Breast epithelium (tissue), 3 donors: ENCODE measurements at regions not wholly inside any gene's neighbourhood (a gene's known extent, or its start where the extent isn't known, plus 50 kb on each side); places are given as distances from the start of the nearest gene placed in this dataset.
A peak's percentile ranks its signal among the peaks of the same experiment; 100 is the strongest.

Source experiments
- POLR2A ChIP-seq: fragments of 450-650 bp; IDR thresholded peaks from one replicate; pipeline ENCODE4 v1.6.1; 2016; ENCODE audit warnings: antibody characterized with exemption, mild to moderate bottlenecking, moderate library complexity
- POLR2AphosphoS5 ChIP-seq, 3 donors: sonication (generic); formaldehyde crosslinking; IDR thresholded peaks; one replicate each; pipeline ENCODE4 v1.6.1; 2017; ENCODE audit warnings: antibody characterized with exemption in 3 of 3
- TF ChIP-seq, protein P1 (sequence below), 3 donors: fragments of 450-650 bp; IDR thresholded peaks; one replicate each; pipeline ENCODE4 v1.5.1; 2016 to 2017; ENCODE audit warnings: antibody characterized with exemption in 3 of 3, mild to moderate bottlenecking in 3 of 3, moderate library complexity in 3 of 3

DNA sequence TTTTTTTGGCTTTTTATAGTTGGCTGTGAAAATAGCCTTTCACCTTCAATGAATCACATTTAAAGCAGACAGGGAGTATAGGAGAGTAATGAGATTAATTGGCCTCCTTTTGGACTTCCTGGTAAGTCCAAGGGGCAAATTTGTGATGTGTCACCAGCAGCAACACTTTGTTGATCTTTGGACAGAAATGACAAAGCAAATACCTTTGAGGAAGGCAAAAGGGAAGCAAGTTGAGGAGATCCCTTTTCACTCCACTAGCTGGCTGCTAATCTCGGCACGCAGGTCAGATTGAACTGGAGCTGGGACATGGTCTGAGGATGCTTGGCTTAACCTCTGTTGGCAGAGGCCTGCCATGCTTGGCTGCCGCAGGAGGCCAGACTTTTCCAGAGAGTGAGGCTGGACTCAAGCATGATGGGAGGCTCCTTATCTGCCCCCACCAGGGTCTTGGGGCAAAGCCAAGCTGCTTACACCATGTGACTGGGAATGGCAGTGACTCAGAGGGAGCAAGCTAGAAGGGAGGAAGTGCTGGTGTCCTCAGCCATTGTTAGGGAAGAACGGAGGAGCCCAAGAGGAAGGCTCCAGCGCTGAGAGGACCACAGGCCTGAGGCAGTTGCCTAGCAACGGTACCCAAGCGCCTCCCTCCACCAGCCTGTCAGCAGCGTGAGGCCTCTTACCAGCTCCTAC is 174.5 kb upstream of the MAP1B start:
- TF ChIP-seq, protein P1, sequence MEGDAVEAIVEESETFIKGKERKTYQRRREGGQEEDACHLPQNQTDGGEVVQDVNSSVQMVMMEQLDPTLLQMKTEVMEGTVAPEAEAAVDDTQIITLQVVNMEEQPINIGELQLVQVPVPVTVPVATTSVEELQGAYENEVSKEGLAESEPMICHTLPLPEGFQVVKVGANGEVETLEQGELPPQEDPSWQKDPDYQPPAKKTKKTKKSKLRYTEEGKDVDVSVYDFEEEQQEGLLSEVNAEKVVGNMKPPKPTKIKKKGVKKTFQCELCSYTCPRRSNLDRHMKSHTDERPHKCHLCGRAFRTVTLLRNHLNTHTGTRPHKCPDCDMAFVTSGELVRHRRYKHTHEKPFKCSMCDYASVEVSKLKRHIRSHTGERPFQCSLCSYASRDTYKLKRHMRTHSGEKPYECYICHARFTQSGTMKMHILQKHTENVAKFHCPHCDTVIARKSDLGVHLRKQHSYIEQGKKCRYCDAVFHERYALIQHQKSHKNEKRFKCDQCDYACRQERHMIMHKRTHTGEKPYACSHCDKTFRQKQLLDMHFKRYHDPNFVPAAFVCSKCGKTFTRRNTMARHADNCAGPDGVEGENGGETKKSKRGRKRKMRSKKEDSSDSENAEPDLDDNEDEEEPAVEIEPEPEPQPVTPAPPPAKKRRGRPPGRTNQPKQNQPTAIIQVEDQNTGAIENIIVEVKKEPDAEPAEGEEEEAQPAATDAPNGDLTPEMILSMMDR (IDR thresholded peaks at IDR 0.05) = peak in 1 of 3 donors; percentile 36
- no peak for TF ChIP-seq POLR2A
- no peak for TF ChIP-seq POLR2AphosphoS5 (IDR thresholded peaks at IDR 0.05)
